ENCODE measurements at regions not wholly inside any gene's neighbourhood (a gene's known extent, or its start where the extent isn't known, plus 50 kb on each side); places are given as distances from the start of the nearest gene placed in this dataset.

- DNase-seq: no peak
Observed at GRCh38 chr10:2688958-2689357, 378.4 kb upstream of the PFKP start.

- DNase-seq: no peak
Observed at GRCh38 chr10:2686691-2687090, 380.7 kb upstream of the PFKP start.

- DNase-seq: no peak
Observed at GRCh38 chr10:2682491-2682890, 384.9 kb upstream of the PFKP start.

GRCh38 chr10:2681891-2682290 lies 385.5 kb upstream of the PFKP start:
- no peak for DNase-seq

- no peak for DNase-seq
Observed at GRCh38 chr10:2680821-2681220, 386.5 kb upstream of the PFKP start.

GRCh38 chr10:2679646-2680045 lies 387.7 kb upstream of the PFKP start:
- no peak for DNase-seq

GRCh38 chr10:2676455-2676854 lies 390.9 kb upstream of the PFKP start:
- DNase-seq: no peak

GRCh38 chr10:2674451-2674850 lies 392.9 kb upstream of the PFKP start:
- no peak for DNase-seq

- no peak for DNase-seq
Observed at GRCh38 chr10:2670864-2671263, 396.5 kb upstream of the PFKP start.

- no peak for DNase-seq
Observed at GRCh38 chr10:2665772-2666171, 401.6 kb upstream of the PFKP start.

GRCh38 chr10:2660276-2660675 lies 407.1 kb upstream of the PFKP start:
- no peak for DNase-seq

GRCh38 chr10:2659660-2660209 lies 407.6 kb upstream of the PFKP start:
- DNase-seq: no peak

- no peak for DNase-seq
Observed at GRCh38 chr10:2658780-2659179, 408.6 kb upstream of the PFKP start.

GRCh38 chr10:2650328-2650727 lies 417.0 kb upstream of the PFKP start:
- DNase-seq: no peak

- no peak for DNase-seq
Observed at GRCh38 chr10:2641028-2641427, 426.3 kb upstream of the PFKP start.

GRCh38 chr10:2633630-2634029 lies 433.7 kb upstream of the PFKP start:
- no peak for DNase-seq

- no peak for DNase-seq
Observed at GRCh38 chr10:2631557-2632205, 435.7 kb upstream of the PFKP start.

- DNase-seq: no peak
Observed at GRCh38 chr10:2628705-2629104, 438.6 kb upstream of the PFKP start.

GRCh38 chr10:2627969-2628368 lies 439.4 kb upstream of the PFKP start:
- DNase-seq: no peak

- DNase-seq: no peak
Observed at GRCh38 chr10:2625094-2625493, 442.3 kb upstream of the PFKP start.

GRCh38 chr10:2623675-2624274 lies 443.6 kb upstream of the PFKP start:
- DNase-seq: no peak

- DNase-seq: no peak
Observed at GRCh38 chr10:2620827-2621521, 446.4 kb upstream of the PFKP start.

GRCh38 chr10:2619916-2620315 lies 447.4 kb upstream of the PFKP start:
- DNase-seq: no peak

- DNase-seq: no peak
Observed at GRCh38 chr10:2619472-2619871, 447.9 kb upstream of the PFKP start.

Measured in activated CD4-positive, CD25-positive, alpha-beta regulatory T cell treated with anti-CD3 and anti-CD28 coated beads, Interleukin-2, amount 50 U/mL, for 72 hours (primary cell).